ENCODE measurements at regions not wholly inside any gene's neighbourhood (a gene's known extent, or its start where the extent isn't known, plus 50 kb on each side); places are given as distances from the start of the nearest gene placed in this dataset.

DNA sequence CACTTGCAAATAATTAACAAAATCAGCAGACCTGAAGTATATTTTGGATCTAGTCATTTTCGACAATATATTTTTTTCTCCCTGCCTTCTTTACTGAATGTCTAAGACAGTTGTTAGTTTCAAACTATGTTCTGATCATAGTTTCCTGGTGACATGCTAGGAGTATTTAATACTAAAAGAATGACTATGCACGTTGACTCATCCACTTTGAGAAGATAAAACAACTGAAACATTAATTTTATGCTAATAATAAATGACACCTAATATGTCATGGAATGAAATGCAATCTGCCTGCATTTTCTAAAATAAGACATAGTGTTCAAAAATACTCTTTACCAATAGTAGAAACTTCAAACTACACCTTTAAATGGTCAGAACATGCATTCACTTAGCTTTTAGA lies 2123.7 kb upstream of the C9orf72 start:
- ATAC-seq (no peak), DNase-seq (no peak)
- H3K9me3 Mint-ChIP-seq: peaks cover 5 to 14% of the 10 kb centered on the region in 2 donors
- H3K4me1 Mint-ChIP-seq: no peaks in the 10 kb centered on the region
- H3K27ac Mint-ChIP-seq: no peak overlapping the region
- no peak overlapping the region for H3K4me3 Mint-ChIP-seq
- H3K27me3 Mint-ChIP-seq: no peaks in the 10 kb centered on the region

DNA sequence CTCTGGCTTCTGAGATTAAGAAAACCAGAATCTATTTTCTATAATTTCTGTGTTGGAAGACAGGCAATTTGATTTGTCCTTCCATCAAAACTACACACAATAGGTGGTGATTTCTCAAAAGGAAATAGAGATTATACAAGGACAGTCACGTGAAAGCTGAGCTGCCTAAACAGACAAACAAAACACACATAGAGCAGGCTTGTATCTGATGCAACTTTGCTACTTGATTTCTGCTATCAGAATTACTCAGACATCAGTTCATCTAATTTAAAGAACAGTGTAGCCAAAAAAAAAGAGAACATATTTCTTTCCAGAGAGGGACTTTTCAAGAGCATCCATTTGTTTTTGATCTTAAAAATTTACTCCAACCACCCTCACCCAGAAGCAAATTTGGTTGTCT lies 2128.3 kb upstream of the C9orf72 start:
- Mint-ChIP-seq H3K27me3 (no peaks in the 10 kb centered on the region), H3K4me3 (no peak overlapping the region), H3K27ac (no peak overlapping the region), H3K9me3 (no peaks in the 10 kb centered on the region), H3K4me1 (no peaks in the 10 kb centered on the region)
- DNase-seq (no peak), ATAC-seq (no peak)

DNA sequence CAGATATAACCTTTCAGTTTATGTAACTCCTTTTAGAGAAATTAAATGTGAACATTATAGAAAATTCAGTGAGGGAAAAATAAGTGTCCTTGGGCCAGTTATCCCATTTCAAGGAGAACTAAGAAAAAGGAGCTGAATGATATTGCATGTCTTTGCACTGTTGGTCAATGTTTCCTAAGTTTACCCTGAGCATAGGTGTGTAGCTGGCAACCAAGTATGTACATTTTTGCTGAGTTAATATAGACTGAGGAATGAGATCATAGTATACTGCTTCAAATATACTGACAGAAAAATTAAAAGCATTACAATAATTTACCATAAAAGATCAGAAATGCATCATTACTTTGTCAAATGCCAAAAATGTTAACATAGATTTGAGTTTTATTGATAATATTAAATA lies 2128.7 kb upstream of the C9orf72 start:
- no peak overlapping the region for H3K27ac Mint-ChIP-seq
- DNase-seq (no peak), ATAC-seq (no peak)
- no peak overlapping the region for H3K4me3 Mint-ChIP-seq
- no peaks in the 10 kb centered on the region for H3K27me3 Mint-ChIP-seq
- H3K9me3 Mint-ChIP-seq: no peaks in the 10 kb centered on the region
- H3K4me1 Mint-ChIP-seq: no peaks in the 10 kb centered on the region

DNA sequence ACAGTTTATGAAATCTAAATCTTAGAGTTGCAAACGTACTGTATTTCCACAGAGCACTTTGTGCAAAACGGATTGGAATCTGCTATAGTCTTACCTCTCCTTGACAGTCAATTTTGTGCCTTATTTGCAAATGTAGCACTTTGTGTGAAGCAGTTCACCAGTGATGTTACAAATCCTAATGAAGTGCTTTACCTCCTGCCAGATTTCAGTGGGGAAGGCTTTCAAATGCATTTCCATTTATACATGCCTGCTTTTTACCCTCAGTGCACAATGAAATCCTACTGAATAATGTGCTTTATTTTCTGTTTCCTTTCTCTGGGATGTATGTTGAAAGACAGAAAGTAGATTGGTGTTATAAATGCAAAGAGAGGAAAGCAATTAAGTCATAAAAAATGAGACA lies 2141.6 kb upstream of the C9orf72 start:
- no peak overlapping the region for H3K4me3 Mint-ChIP-seq
- no peaks in the 10 kb centered on the region for H3K4me1 Mint-ChIP-seq
- DNase-seq (no peak), ATAC-seq (no peak)
- no peak overlapping the region for H3K27ac Mint-ChIP-seq
- no peaks in the 10 kb centered on the region for H3K9me3 Mint-ChIP-seq
- H3K27me3 Mint-ChIP-seq: no peaks in the 10 kb centered on the region

DNA sequence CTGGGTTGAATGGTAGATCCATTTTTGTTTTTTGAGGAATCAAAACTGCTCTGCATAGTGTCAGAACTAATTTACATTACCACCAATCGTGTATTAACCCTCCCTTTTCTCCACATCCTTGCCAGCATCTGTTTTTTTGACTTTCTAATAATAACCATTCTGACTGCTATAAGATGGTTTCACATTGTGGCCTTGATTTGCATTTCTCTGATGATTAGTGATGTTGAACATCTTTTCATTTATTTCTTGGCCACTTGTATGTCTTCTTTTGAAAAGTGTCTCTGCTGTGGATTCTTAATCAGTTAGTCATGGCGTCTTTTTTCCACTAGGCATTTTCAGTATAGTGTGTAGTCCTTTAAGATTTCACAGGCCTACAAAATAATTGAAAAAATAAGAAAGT lies 2144.3 kb upstream of the C9orf72 start:
- DNase-seq (no peak), ATAC-seq (no peak)
- Mint-ChIP-seq H3K27me3 (no peaks in the 10 kb centered on the region), H3K4me1 (no peaks in the 10 kb centered on the region), H3K4me3 (no peak overlapping the region), H3K9me3 (no peaks in the 10 kb centered on the region), H3K27ac (no peak overlapping the region)

DNA sequence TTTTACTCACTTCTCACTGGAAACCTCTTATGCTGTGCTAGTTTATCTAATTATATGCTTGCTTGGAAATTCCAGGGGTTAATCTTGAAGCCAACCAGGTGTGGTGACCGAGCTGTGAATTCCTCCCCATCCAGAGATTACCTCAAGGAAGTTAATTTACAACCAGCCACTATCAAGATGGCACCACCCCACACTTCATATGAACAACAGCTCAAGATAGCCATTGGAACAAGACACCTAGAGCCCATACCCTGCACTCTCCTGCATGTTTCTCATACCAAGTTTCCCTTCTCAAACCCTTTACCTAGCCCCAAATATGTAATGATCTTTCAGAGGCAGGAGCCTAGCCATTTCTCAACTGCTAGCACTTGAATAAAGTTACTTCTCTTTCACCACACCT lies 2156.9 kb upstream of the C9orf72 start:
- DNase-seq: no peak

DNA sequence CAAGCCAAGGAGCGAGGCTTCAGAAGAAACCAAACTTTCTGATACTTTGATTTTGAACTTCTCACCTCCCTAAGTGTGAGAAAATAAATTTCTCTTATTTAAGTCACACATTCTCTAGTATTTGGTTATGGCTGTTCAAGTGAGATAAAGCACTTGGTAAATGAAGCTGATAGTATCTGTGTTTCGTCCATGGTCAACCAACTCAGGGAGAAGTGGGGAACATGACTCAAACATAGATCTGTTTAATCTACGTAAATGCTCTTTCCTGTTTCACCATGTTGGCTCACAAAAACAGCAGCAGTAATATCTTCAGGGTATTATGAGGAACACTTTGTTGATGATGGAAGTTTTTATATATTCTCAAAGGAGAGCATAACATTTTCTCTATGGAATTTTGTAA lies 2167.2 kb upstream of the C9orf72 start:
- Mint-ChIP-seq H3K4me3 (no peak overlapping the region), H3K9me3 (peaks cover 0 to 4% of the 10 kb centered on the region in 2 donors), H3K27ac (no peak overlapping the region), H3K4me1 (no peaks in the 10 kb centered on the region), H3K27me3 (no peaks in the 10 kb centered on the region)
- ATAC-seq (no peak), DNase-seq (no peak)

More for the DNA sequence above, 2156.9 kb upstream of the C9orf72 start:
- H3K9me3 Mint-ChIP-seq: peaks cover 13 to 45% of the 10 kb centered on the region in 2 donors
- no peak overlapping the region for H3K4me3 Mint-ChIP-seq
- H3K27ac Mint-ChIP-seq: no peak overlapping the region
- H3K4me1 Mint-ChIP-seq: no peaks in the 10 kb centered on the region
- no peaks in the 10 kb centered on the region for H3K27me3 Mint-ChIP-seq
- ATAC-seq: no peak

DNA sequence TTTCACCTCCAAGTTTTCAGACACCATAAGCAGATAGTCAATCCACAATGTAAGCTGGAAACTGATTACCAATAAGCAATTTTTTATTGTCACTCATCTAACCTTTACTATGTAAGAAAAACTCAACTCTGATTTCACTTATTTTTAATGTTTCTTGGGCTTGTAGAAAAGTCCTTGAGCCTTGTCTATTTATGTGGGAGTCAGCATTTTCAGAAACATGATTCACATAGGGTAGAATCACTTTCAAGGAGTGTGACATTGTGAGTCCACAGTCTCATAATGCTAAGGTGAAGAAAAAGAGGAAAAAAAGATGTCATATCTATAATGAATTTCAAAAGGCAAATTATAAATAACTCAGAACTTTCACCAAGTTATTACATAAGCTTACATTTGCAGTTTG lies 2167.9 kb upstream of the C9orf72 start:
- no peak overlapping the region for H3K27ac Mint-ChIP-seq
- peaks cover 0 to 4% of the 10 kb centered on the region in 2 donors for H3K9me3 Mint-ChIP-seq
- H3K4me1 Mint-ChIP-seq: no peaks in the 10 kb centered on the region
- DNase-seq (no peak), ATAC-seq (no peak)
- H3K27me3 Mint-ChIP-seq: no peaks in the 10 kb centered on the region
- H3K4me3 Mint-ChIP-seq: no peak overlapping the region

DNA sequence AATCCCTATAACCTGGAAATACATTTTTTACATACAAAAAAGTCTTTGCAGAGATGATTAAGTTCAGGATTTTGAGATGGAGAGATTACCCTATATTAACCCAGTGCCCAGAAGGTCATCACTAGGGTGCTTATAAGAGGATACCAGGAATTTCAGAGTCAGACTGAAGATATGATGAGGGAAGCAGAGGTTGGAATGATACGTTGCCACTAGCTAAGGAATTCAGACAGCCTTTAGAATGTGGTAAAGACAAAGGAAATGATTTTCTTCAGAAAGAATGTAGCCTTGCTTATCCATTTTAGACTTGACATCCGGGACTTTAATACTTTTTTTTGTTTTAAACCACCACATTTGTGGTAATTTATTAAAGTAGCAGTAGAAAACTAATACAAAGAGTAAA lies 2176.8 kb upstream of the C9orf72 start:
- no peak overlapping the region for H3K4me3 Mint-ChIP-seq
- DNase-seq: no peak
- H3K27ac Mint-ChIP-seq: no peak overlapping the region
- H3K9me3 Mint-ChIP-seq: no peaks in the 10 kb centered on the region
- no peaks in the 10 kb centered on the region for H3K27me3 Mint-ChIP-seq
- no peak for ATAC-seq
- no peaks in the 10 kb centered on the region for H3K4me1 Mint-ChIP-seq

DNA sequence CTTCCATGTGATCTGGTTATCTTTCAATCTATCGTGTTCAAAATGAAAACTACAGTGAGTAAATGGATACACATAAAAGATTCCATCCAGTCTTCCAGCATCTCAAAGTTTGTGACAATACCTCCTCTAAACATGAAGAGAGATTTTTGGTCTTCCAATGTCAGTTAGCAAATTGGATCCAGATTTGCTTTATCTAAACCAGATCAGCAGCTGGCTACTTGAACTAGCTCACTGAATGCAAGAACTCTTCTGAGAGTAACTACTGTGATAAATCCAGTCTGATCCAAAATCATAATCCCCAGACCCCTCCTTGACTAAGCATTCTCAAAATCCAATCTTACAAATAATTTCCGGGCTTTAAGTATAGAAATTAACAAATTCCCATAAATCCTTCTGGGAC lies 2177.9 kb upstream of the C9orf72 start:
- Mint-ChIP-seq H3K27ac (no peak overlapping the region), H3K4me1 (no peaks in the 10 kb centered on the region), H3K27me3 (no peaks in the 10 kb centered on the region), H3K4me3 (no peak overlapping the region), H3K9me3 (no peaks in the 10 kb centered on the region)
- ATAC-seq (no peak), DNase-seq (no peak)

DNA sequence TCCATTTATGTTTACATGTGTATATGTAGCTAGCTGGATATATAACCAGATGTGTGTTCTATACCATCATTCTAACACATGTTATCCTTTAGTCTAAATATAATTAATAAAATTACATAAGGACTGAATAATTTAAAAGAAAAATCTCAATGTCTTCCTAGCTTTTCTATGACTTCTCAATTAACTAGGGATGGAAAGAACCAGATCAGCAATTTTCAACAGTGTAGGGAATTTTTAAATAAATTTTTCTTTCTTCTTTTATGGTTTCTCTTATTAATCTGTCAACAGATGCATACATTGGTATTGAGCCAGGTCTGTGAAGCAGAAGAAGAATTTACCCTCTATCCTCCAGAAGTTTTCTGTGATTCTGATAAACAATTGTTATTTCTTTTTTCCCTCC lies 2180.4 kb upstream of the C9orf72 start:
- Mint-ChIP-seq H3K27ac (no peak overlapping the region), H3K4me3 (no peak overlapping the region), H3K27me3 (no peaks in the 10 kb centered on the region), H3K4me1 (no peaks in the 10 kb centered on the region), H3K9me3 (no peaks in the 10 kb centered on the region)
- no peak for DNase-seq
- no peak for ATAC-seq

DNA sequence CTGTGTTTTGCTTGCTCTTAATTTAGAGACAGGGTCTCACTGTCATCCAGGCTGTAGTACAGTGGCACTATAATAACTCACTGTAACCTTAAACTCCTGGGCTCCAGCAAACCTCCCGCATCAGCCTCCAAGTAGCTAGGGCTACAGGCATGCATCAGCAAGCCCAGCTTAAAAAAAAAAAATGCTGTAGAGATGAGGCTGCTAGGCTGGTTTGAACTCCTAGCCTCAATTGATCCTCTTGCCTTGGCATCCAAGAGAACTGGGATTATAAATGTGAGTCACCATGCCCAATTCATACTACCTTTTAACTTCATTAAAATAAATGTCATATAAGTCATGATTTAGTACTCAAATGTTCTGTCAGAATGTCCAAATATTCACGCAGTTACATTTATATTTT lies 2195.7 kb upstream of the C9orf72 start:
- H3K27ac Mint-ChIP-seq: no peak overlapping the region
- ATAC-seq: no peak

DNA sequence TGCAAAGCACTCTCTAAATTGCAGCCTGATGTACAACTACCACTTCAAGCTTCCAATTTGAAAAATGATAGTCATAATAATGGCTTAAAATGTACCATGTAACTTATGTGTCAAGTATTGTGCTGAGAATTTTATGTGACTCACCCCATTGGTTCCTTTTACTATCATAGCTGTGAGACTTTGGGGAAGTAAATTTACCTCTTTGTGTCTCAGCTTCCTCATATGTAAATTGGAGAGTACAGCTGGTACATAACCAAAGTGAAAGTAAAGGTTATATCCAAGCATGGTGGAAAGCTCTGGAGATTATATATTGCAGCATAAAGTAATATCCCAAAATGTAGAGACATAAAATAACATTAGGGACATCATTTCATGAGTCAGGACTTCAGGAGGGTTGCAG lies 2200.4 kb upstream of the C9orf72 start:
- Mint-ChIP-seq H3K4me1 (no peaks in the 10 kb centered on the region), H3K27ac (no peak overlapping the region), H3K9me3 (peaks cover 0 to 13% of the 10 kb centered on the region in 2 donors), H3K4me3 (no peak overlapping the region), H3K27me3 (no peaks in the 10 kb centered on the region)
- no peak for ATAC-seq
- no peak for DNase-seq

More for the DNA sequence above, 2195.7 kb upstream of the C9orf72 start:
- no peak overlapping the region for H3K4me3 Mint-ChIP-seq
- peaks cover 3 to 16% of the 10 kb centered on the region in 2 donors for H3K9me3 Mint-ChIP-seq
- no peaks in the 10 kb centered on the region for H3K27me3 Mint-ChIP-seq
- no peaks in the 10 kb centered on the region for H3K4me1 Mint-ChIP-seq
- DNase-seq: no peak

DNA sequence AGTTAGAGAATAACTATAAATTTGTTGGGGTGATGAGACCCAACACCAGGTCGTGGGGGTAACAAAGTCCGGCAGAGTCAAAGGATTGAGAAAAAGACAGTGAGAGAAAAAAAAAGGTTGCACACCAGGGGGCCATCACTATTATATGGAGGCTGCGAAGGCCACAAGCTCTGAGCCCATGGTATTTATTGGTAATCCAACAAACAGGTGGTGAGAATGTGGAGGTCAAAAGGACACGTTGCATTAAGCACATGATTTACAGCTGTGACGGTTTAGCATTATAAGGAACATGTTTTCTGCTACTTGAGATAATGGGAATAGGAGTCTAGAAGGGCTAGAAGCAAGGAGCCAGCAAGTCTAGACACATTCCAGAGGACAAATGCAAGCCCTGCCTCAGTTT lies 2202.2 kb upstream of the C9orf72 start:
- H3K27ac Mint-ChIP-seq: no peak overlapping the region
- no peak overlapping the region for H3K4me3 Mint-ChIP-seq
- no peak for ATAC-seq
- H3K27me3 Mint-ChIP-seq: no peaks in the 10 kb centered on the region
- peaks cover 0 to 8% of the 10 kb centered on the region in 2 donors for H3K9me3 Mint-ChIP-seq
- no peak for DNase-seq
- no peaks in the 10 kb centered on the region for H3K4me1 Mint-ChIP-seq

DNA sequence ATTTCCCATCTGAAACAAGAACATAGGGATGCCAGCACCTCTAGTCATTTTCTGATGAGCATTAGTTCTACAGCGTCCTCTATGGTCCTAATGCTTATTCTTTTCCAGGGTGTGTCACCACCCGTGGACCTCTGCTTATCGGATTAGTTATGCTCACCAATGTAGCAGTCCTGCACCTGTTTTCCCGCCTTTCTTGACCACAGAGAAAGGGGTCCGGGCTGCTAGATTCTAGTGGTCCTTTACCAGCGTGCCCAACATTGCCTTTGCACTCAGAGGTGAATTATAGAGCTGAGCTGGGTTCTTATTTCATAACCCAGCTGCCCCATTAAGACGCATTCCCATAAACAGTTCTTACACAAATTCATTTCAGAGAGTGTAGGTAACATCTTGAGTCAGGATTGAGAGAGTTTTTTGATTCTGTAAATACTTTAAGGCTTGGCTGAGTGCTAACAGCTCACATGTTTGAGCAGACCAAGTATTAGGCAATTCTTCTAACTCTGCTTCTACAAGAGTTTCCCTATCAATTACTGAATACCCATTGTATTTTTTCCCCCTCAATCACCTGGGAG lies 2205.1 kb upstream of the C9orf72 start:
- Mint-ChIP-seq H3K4me3 (no peak overlapping the region), H3K9me3 (peaks cover 0 to 8% of the 10 kb centered on the region in 2 donors), H3K4me1 (no peaks in the 10 kb centered on the region), H3K27ac (no peak overlapping the region), H3K27me3 (no peaks in the 10 kb centered on the region)
- ATAC-seq (no peak), DNase-seq (no peak)

DNA sequence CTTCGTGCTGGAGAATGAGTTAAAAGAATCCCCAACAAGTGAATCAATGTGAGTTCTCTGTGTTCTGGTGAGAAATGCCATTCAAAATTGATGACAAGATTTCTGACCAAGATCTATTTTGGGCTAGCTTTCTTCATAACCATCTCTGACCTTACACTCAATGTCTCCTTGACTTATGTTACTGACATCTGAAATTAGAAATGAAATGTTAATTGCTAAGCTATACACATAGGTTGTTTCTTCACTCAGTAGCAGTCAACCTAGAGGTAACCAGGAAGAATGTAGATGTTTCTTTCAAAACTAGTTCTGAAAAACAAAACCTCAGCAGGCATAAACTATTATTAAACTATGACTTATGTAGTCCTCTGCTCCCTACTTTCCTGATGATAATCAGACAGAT lies 2220.7 kb upstream of the C9orf72 start:
- ATAC-seq: no peak
- H3K4me1 Mint-ChIP-seq: no peaks in the 10 kb centered on the region
- H3K4me3 Mint-ChIP-seq: no peak overlapping the region

DNA sequence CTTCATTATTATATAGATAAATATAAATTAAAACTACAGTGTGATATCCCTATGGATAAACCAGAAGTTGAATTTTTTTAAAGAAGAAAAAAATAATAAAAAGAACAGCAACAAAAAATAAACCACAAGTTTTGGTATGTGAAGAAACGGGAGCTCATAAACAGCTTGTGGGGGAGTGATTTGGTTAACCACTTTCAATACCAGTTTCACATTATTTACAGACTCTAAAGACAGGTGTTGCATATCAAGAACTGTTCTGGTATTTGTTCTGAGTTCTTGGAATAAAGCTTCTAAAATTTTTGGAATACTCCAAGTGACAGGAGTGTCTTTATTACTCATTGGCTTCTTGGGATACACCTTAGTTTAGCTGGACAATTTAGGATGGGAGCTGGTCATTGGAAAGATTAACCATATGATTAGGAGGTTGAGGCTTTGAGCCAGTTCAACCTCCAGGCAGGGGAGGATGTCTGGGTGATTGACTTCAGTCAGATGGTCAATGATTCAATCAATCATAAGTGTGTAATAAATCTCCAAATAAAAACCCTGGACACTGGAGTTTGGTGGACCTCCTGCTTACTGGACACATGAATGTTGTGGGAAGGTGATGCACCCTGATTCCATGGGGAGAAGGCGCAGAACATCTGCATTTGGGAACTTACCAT lies 2223.1 kb upstream of the C9orf72 start:
- no peaks in the 10 kb centered on the region for H3K4me1 Mint-ChIP-seq
- no peak overlapping the region for H3K27ac Mint-ChIP-seq
- no peak for ATAC-seq
- H3K27me3 Mint-ChIP-seq: no peaks in the 10 kb centered on the region
- DNase-seq: no peak
- no peak overlapping the region for H3K4me3 Mint-ChIP-seq
- H3K9me3 Mint-ChIP-seq: no peaks in the 10 kb centered on the region

More for the DNA sequence above, 2220.7 kb upstream of the C9orf72 start:
- Mint-ChIP-seq H3K9me3 (no peaks in the 10 kb centered on the region), H3K27ac (no peak overlapping the region), H3K27me3 (no peaks in the 10 kb centered on the region)
- DNase-seq: no peak

All from stimulated activated naive CD8-positive, alpha-beta T cell treated with anti-CD3 and anti-CD28 coated beads, Interleukin-15, amount 100 ng/mL, for 72 hours (primary cell).